Anterior cingulate cortex (tissue), 58 donors: ENCODE measurements at regions not wholly inside any gene's neighbourhood (a gene's known extent, or its start where the extent isn't known, plus 50 kb on each side); places are given as distances from the start of the nearest gene placed in this dataset.
A peak's percentile ranks its signal among the peaks of the same experiment; 100 is the strongest.

ENCODE experiments used
- DNase-seq, 58 donors: peaks; one replicate each; lab custom pipeline; 2025; lab: John Stamatoyannopoulos, UW

DNA sequence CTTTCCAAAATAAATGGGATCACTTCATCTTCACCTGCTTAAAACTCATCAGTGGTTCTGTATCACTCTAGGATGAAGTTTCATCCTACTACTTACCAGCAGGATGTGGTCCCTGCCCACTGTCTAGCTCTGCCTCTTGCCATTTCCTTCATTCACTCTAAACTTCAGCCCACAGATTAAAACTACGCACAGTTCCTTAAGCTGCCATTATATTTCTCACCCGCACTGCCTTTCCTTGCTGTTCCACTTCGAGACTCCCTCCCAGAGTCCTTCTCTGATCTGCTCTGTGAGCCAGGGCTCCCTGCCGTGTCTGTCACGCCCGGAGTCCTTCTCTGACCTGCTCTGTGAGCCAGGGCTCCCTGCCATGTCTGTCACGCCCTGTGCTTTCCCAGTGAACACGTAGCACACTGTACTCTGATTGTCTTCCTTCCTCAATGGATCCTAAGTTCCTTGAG, 52.0 kb upstream of the NPAS1 start:
- DNase-seq, result peak in 7 of 58 donors; percentile 7 to 51 (median 22)
